ENCODE measurements at regions not wholly inside any gene's neighbourhood (a gene's known extent, or its start where the extent isn't known, plus 50 kb on each side); places are given as distances from the start of the nearest gene placed in this dataset.

DNA sequence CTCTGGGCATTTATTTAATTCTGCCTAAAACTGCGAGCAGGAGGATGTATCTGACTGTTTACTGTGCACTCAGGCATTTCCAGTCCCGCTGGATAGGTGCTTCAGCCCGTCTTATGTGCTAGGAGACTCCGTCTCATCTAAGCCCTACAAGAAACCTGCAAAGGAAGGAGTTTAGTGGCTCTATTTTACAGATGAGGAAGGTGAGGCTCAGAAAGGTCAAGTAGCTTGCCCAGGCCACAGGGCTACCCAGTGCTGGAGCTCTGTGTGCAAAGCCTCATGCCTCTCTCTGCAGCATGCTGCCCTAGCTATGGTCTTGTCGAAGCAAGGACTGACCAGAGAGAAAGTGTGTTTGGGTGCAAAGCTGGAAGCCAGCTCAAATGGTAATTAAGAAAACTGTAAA lies 73.6 kb upstream of the AFF3 start:
- TF ChIP-seq, protein P1, sequence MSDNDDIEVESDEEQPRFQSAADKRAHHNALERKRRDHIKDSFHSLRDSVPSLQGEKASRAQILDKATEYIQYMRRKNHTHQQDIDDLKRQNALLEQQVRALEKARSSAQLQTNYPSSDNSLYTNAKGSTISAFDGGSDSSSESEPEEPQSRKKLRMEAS (IDR thresholded peaks at IDR 0.05; ENCODE audit: low read depth, low read length), result no peak
- TF ChIP-seq, protein P2, sequence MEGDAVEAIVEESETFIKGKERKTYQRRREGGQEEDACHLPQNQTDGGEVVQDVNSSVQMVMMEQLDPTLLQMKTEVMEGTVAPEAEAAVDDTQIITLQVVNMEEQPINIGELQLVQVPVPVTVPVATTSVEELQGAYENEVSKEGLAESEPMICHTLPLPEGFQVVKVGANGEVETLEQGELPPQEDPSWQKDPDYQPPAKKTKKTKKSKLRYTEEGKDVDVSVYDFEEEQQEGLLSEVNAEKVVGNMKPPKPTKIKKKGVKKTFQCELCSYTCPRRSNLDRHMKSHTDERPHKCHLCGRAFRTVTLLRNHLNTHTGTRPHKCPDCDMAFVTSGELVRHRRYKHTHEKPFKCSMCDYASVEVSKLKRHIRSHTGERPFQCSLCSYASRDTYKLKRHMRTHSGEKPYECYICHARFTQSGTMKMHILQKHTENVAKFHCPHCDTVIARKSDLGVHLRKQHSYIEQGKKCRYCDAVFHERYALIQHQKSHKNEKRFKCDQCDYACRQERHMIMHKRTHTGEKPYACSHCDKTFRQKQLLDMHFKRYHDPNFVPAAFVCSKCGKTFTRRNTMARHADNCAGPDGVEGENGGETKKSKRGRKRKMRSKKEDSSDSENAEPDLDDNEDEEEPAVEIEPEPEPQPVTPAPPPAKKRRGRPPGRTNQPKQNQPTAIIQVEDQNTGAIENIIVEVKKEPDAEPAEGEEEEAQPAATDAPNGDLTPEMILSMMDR (IDR thresholded peaks at IDR 0.05; ENCODE audit: low read depth, low read length), result no peak
- TF ChIP-seq POLR2A (IDR thresholded peaks at IDR 0.05; ENCODE audit: extremely low read depth, insufficient read length) (no peak), MYC (IDR thresholded peaks at IDR 0.05; ENCODE audit: low read depth, low read length) (no peak)

All from NB4 (cell line).